ENCODE measurements at regions not wholly inside any gene's neighbourhood (a gene's known extent, or its start where the extent isn't known, plus 50 kb on each side); places are given as distances from the start of the nearest gene placed in this dataset.
"Not testable (repeated sequence)": the region's sequence is repeated elsewhere in the genome, so short reads cannot be mapped to it uniquely, and the experiment has no call there.

GRCh38 chr4:123163501-123163900 lies 233.1 kb upstream of the SPRY1 start:
- Histone ChIP-seq H3K4me1 (ENCODE audit: control insufficient read depth in 1 of 2, insufficient read depth in 2 of 2, low read length in 2 of 2) (no peaks in the 10 kb centered on the region), H3K9me3 (ENCODE audit: control insufficient read depth in 1 of 2, low read length in 2 of 2) (no peaks in the 10 kb centered on the region), H3K4me3 (ENCODE audit: low read depth in 1 of 2, low read length in 2 of 2) (no peak overlapping the region), H3K36me3 (ENCODE audit: control insufficient read depth in 1 of 2, insufficient read depth in 2 of 2, low read length in 2 of 2) (no peaks in the 10 kb centered on the region), H3K27ac (ENCODE audit: low read depth, low read length) (no peak overlapping the region), H3K27me3 (ENCODE audit: control insufficient read depth in 1 of 2, insufficient read depth in 2 of 2, low read length in 2 of 2) (no peaks in the 10 kb centered on the region), H3K9ac (ENCODE audit: low read depth in 1 of 2, low read length in 2 of 2) (no peak overlapping the region)

- no peaks in the 10 kb centered on the region for H3K36me3 ChIP-seq (ENCODE audit: control insufficient read depth in 1 of 2, insufficient read depth in 2 of 2, low read length in 2 of 2)
- no peak overlapping the region for H3K27ac ChIP-seq (ENCODE audit: low read depth, low read length)
- no peak overlapping the region for H3K4me3 ChIP-seq (ENCODE audit: low read depth in 1 of 2, low read length in 2 of 2)
- H3K27me3 ChIP-seq (ENCODE audit: control insufficient read depth in 1 of 2, insufficient read depth in 2 of 2, low read length in 2 of 2): no peaks in the 10 kb centered on the region
- H3K9me3 ChIP-seq (ENCODE audit: control insufficient read depth in 1 of 2, low read length in 2 of 2): no peaks in the 10 kb centered on the region
- H3K9ac ChIP-seq (ENCODE audit: low read depth in 1 of 2, low read length in 2 of 2): no peak overlapping the region
- no peaks in the 10 kb centered on the region for H3K4me1 ChIP-seq (ENCODE audit: control insufficient read depth in 1 of 2, insufficient read depth in 2 of 2, low read length in 2 of 2)
Observed at GRCh38 chr4:123166023-123166422, 230.6 kb upstream of the SPRY1 start.

- Histone ChIP-seq H3K9ac (ENCODE audit: low read depth in 1 of 2, low read length in 2 of 2) (no peak overlapping the region), H3K27ac (ENCODE audit: low read depth, low read length) (no peak overlapping the region), H3K27me3 (ENCODE audit: control insufficient read depth in 1 of 2, insufficient read depth in 2 of 2, low read length in 2 of 2) (no peaks in the 10 kb centered on the region), H3K36me3 (ENCODE audit: control insufficient read depth in 1 of 2, insufficient read depth in 2 of 2, low read length in 2 of 2) (no peaks in the 10 kb centered on the region), H3K4me1 (ENCODE audit: control insufficient read depth in 1 of 2, insufficient read depth in 2 of 2, low read length in 2 of 2) (no peaks in the 10 kb centered on the region), H3K9me3 (ENCODE audit: control insufficient read depth in 1 of 2, low read length in 2 of 2) (no peaks in the 10 kb centered on the region), H3K4me3 (ENCODE audit: low read depth in 1 of 2, low read length in 2 of 2) (no peak overlapping the region)
Observed at GRCh38 chr4:123167931-123168330, 228.7 kb upstream of the SPRY1 start.

GRCh38 chr4:123168812-123169211 lies 227.8 kb upstream of the SPRY1 start:
- no peaks in the 10 kb centered on the region for H3K4me1 ChIP-seq (ENCODE audit: control insufficient read depth in 1 of 2, insufficient read depth in 2 of 2, low read length in 2 of 2)
- no peak overlapping the region for H3K9ac ChIP-seq (ENCODE audit: low read depth in 1 of 2, low read length in 2 of 2)
- no peak overlapping the region for H3K27ac ChIP-seq (ENCODE audit: low read depth, low read length)
- no peaks in the 10 kb centered on the region for H3K27me3 ChIP-seq (ENCODE audit: control insufficient read depth in 1 of 2, insufficient read depth in 2 of 2, low read length in 2 of 2)
- no peak overlapping the region for H3K4me3 ChIP-seq (ENCODE audit: low read depth in 1 of 2, low read length in 2 of 2)
- H3K36me3 ChIP-seq (ENCODE audit: control insufficient read depth in 1 of 2, insufficient read depth in 2 of 2, low read length in 2 of 2): no peaks in the 10 kb centered on the region
- no peaks in the 10 kb centered on the region for H3K9me3 ChIP-seq (ENCODE audit: control insufficient read depth in 1 of 2, low read length in 2 of 2)

GRCh38 chr4:123170843-123171242 lies 225.8 kb upstream of the SPRY1 start:
- no peak overlapping the region for H3K27ac ChIP-seq (ENCODE audit: low read depth, low read length)
- no peaks in the 10 kb centered on the region for H3K27me3 ChIP-seq (ENCODE audit: control insufficient read depth in 1 of 2, insufficient read depth in 2 of 2, low read length in 2 of 2)
- no peak overlapping the region for H3K4me3 ChIP-seq (ENCODE audit: low read depth in 1 of 2, low read length in 2 of 2)
- no peak overlapping the region for H3K9ac ChIP-seq (ENCODE audit: low read depth in 1 of 2, low read length in 2 of 2)
- H3K36me3 ChIP-seq (ENCODE audit: control insufficient read depth in 1 of 2, insufficient read depth in 2 of 2, low read length in 2 of 2): no peaks in the 10 kb centered on the region
- H3K9me3 ChIP-seq (ENCODE audit: control insufficient read depth in 1 of 2, low read length in 2 of 2): no peaks in the 10 kb centered on the region
- H3K4me1 ChIP-seq (ENCODE audit: control insufficient read depth in 1 of 2, insufficient read depth in 2 of 2, low read length in 2 of 2): no peaks in the 10 kb centered on the region

- no peak overlapping the region for H3K27ac ChIP-seq (ENCODE audit: low read depth, low read length)
- H3K4me3 ChIP-seq (ENCODE audit: low read depth in 1 of 2, low read length in 2 of 2): no peak overlapping the region
- H3K4me1 ChIP-seq (ENCODE audit: control insufficient read depth in 1 of 2, insufficient read depth in 2 of 2, low read length in 2 of 2): no peaks in the 10 kb centered on the region
- H3K9me3 ChIP-seq (ENCODE audit: control insufficient read depth in 1 of 2, low read length in 2 of 2): no peaks in the 10 kb centered on the region
- H3K9ac ChIP-seq (ENCODE audit: low read depth in 1 of 2, low read length in 2 of 2): no peak overlapping the region
- H3K36me3 ChIP-seq (ENCODE audit: control insufficient read depth in 1 of 2, insufficient read depth in 2 of 2, low read length in 2 of 2): no peaks in the 10 kb centered on the region
- no peaks in the 10 kb centered on the region for H3K27me3 ChIP-seq (ENCODE audit: control insufficient read depth in 1 of 2, insufficient read depth in 2 of 2, low read length in 2 of 2)
Observed at GRCh38 chr4:123176605-123177004, 220.0 kb upstream of the SPRY1 start.

GRCh38 chr4:123182289-123182688 lies 214.3 kb upstream of the SPRY1 start:
- no peaks in the 10 kb centered on the region for H3K36me3 ChIP-seq (ENCODE audit: control insufficient read depth in 1 of 2, insufficient read depth in 2 of 2, low read length in 2 of 2)
- H3K9me3 ChIP-seq (ENCODE audit: control insufficient read depth in 1 of 2, low read length in 2 of 2): no peaks in the 10 kb centered on the region
- no peak overlapping the region for H3K4me3 ChIP-seq (ENCODE audit: low read depth in 1 of 2, low read length in 2 of 2)
- H3K4me1 ChIP-seq (ENCODE audit: control insufficient read depth in 1 of 2, insufficient read depth in 2 of 2, low read length in 2 of 2): no peaks in the 10 kb centered on the region
- no peak overlapping the region for H3K27ac ChIP-seq (ENCODE audit: low read depth, low read length)
- H3K9ac ChIP-seq (ENCODE audit: low read depth in 1 of 2, low read length in 2 of 2): no peak overlapping the region
- no peaks in the 10 kb centered on the region for H3K27me3 ChIP-seq (ENCODE audit: control insufficient read depth in 1 of 2, insufficient read depth in 2 of 2, low read length in 2 of 2)

GRCh38 chr4:123183308-123183707 lies 213.3 kb upstream of the SPRY1 start:
- H3K27me3 ChIP-seq (ENCODE audit: control insufficient read depth in 1 of 2, insufficient read depth in 2 of 2, low read length in 2 of 2): no peaks in the 10 kb centered on the region
- H3K9me3 ChIP-seq (ENCODE audit: control insufficient read depth in 1 of 2, low read length in 2 of 2): no peaks in the 10 kb centered on the region
- no peak overlapping the region for H3K4me3 ChIP-seq (ENCODE audit: low read depth in 1 of 2, low read length in 2 of 2)
- H3K9ac ChIP-seq (ENCODE audit: low read depth in 1 of 2, low read length in 2 of 2): no peak overlapping the region
- H3K27ac ChIP-seq (ENCODE audit: low read depth, low read length): no peak overlapping the region
- H3K36me3 ChIP-seq (ENCODE audit: control insufficient read depth in 1 of 2, insufficient read depth in 2 of 2, low read length in 2 of 2): no peaks in the 10 kb centered on the region
- no peaks in the 10 kb centered on the region for H3K4me1 ChIP-seq (ENCODE audit: control insufficient read depth in 1 of 2, insufficient read depth in 2 of 2, low read length in 2 of 2)

GRCh38 chr4:123183754-123184153 lies 212.8 kb upstream of the SPRY1 start:
- not testable (repeated sequence) for H3K27me3 ChIP-seq (ENCODE audit: control insufficient read depth in 1 of 2, insufficient read depth in 2 of 2, low read length in 2 of 2); H3K9ac ChIP-seq (ENCODE audit: low read depth in 1 of 2, low read length in 2 of 2); H3K4me3 ChIP-seq (ENCODE audit: low read depth in 1 of 2, low read length in 2 of 2); H3K4me1 ChIP-seq (ENCODE audit: control insufficient read depth in 1 of 2, insufficient read depth in 2 of 2, low read length in 2 of 2); H3K36me3 ChIP-seq (ENCODE audit: control insufficient read depth in 1 of 2, insufficient read depth in 2 of 2, low read length in 2 of 2); H3K27ac ChIP-seq (ENCODE audit: low read depth, low read length); H3K9me3 ChIP-seq (ENCODE audit: control insufficient read depth in 1 of 2, low read length in 2 of 2)

- Histone ChIP-seq H3K27me3 (ENCODE audit: control insufficient read depth in 1 of 2, insufficient read depth in 2 of 2, low read length in 2 of 2) (no peaks in the 10 kb centered on the region), H3K9ac (ENCODE audit: low read depth in 1 of 2, low read length in 2 of 2) (no peak overlapping the region), H3K27ac (ENCODE audit: low read depth, low read length) (no peak overlapping the region), H3K4me3 (ENCODE audit: low read depth in 1 of 2, low read length in 2 of 2) (no peak overlapping the region), H3K36me3 (ENCODE audit: control insufficient read depth in 1 of 2, insufficient read depth in 2 of 2, low read length in 2 of 2) (no peaks in the 10 kb centered on the region), H3K9me3 (ENCODE audit: control insufficient read depth in 1 of 2, low read length in 2 of 2) (no peaks in the 10 kb centered on the region), H3K4me1 (ENCODE audit: control insufficient read depth in 1 of 2, insufficient read depth in 2 of 2, low read length in 2 of 2) (no peaks in the 10 kb centered on the region)
Observed at GRCh38 chr4:123186731-123187130, 209.9 kb upstream of the SPRY1 start.

- no peak overlapping the region for H3K4me3 ChIP-seq (ENCODE audit: low read depth in 1 of 2, low read length in 2 of 2)
- no peak overlapping the region for H3K9ac ChIP-seq (ENCODE audit: low read depth in 1 of 2, low read length in 2 of 2)
- no peaks in the 10 kb centered on the region for H3K36me3 ChIP-seq (ENCODE audit: control insufficient read depth in 1 of 2, insufficient read depth in 2 of 2, low read length in 2 of 2)
- H3K27me3 ChIP-seq (ENCODE audit: control insufficient read depth in 1 of 2, insufficient read depth in 2 of 2, low read length in 2 of 2): no peaks in the 10 kb centered on the region
- no peak overlapping the region for H3K27ac ChIP-seq (ENCODE audit: low read depth, low read length)
- no peaks in the 10 kb centered on the region for H3K9me3 ChIP-seq (ENCODE audit: control insufficient read depth in 1 of 2, low read length in 2 of 2)
- no peaks in the 10 kb centered on the region for H3K4me1 ChIP-seq (ENCODE audit: control insufficient read depth in 1 of 2, insufficient read depth in 2 of 2, low read length in 2 of 2)
Observed at GRCh38 chr4:123190176-123190575, 206.4 kb upstream of the SPRY1 start.

Data from duodenal mucosa (tissue), 2 donors.